Gastrocnemius medialis (tissue), 4 donors: ENCODE measurements at regions not wholly inside any gene's neighbourhood (a gene's known extent, or its start where the extent isn't known, plus 50 kb on each side); places are given as distances from the start of the nearest gene placed in this dataset.

Experiments used
- ATAC-seq, 2 donors: fragments of 150-250 bp; one replicate each; pipeline ENCODE4 v1.9.1; 2016
- DNase-seq, 2 donors: peaks; one replicate each; pipeline ENCODE4 v3.0.0-alpha.2; 2019
- H3K27ac ChIP-seq, 4 donors: fragments of 200-600 bp; sonication (generic); 1 replicate in 1 of 4; 2 replicates in 3 of 4; pipeline ENCODE4 v1.5.1; 2016 to 2018; ENCODE audit warnings: mild to moderate bottlenecking in 2 of 4, moderate library complexity in 1 of 4
- H3K27me3 ChIP-seq, 3 donors: fragments of 200-600 bp; sonication (generic) in 2 of 3; 1 replicate in 1 of 3; 2 replicates in 2 of 3; pipeline versions ENCODE4 v1.5.1 to v1.6.0; 2016 to 2019; ENCODE audit warnings: mild to moderate bottlenecking in 1 of 3, moderate library complexity in 1 of 3
- H3K36me3 ChIP-seq, 2 donors: fragments of 200-600 bp; sonication (generic) in 1 of 2; one replicate each; pipeline ENCODE4 v1.5.1; 2017 to 2018
- H3K4me1 ChIP-seq, 2 donors: fragments of 200-600 bp; sonication (generic) in 1 of 2; one replicate each; pipeline ENCODE4 v1.5.1; 2016 to 2017; ENCODE audit warnings: mild to moderate bottlenecking in 2 of 2
- H3K4me3 ChIP-seq, 4 donors: fragments of 200-600 bp; sonication (generic) in 3 of 4; 1 replicate in 1 of 4; 2 replicates in 3 of 4; pipeline ENCODE4 v1.5.1; 2016 to 2019; ENCODE audit warnings: mild to moderate bottlenecking in 2 of 4
- H3K9me3 ChIP-seq, 3 donors: fragments of 200-600 bp; sonication (generic) in 2 of 3; 1 replicate in 1 of 3; 2 replicates in 2 of 3; pipeline ENCODE4 v1.5.1; 2016 to 2019
- CTCF ChIP-seq, 5 experiments: fragments of 450-650 bp in 3 of 5; fragments of 200-600 bp in 2 of 5; sonication (generic) in 2 of 5; IDR thresholded peaks in 4 of 5; conservative IDR thresholded peaks in 1 of 5; 1 replicate in 4 of 5; 2 replicates in 1 of 5; pipeline ENCODE4 v1.5.1; 2016 to 2019; ENCODE audit warnings: antibody characterized with exemption in 5 of 5, mild to moderate bottlenecking in 3 of 5, moderate library complexity in 3 of 5
- POLR2A ChIP-seq, 2 donors: fragments of 450-650 bp; IDR thresholded peaks; one replicate each; pipeline ENCODE4 v1.6.1; 2017; ENCODE audit warnings: antibody characterized with exemption in 2 of 2, mild to moderate bottlenecking in 2 of 2, moderate library complexity in 2 of 2
- in situ Hi-C, 4 donors: fragments of 200-750 bp; cut with MboI; loops; one replicate each; pipeline versions ENCODE4 v1.15.0 to v1.8.0; 2017; ENCODE audit warnings: low sequenced_read_pairs in 4 of 4
- intact Hi-C: fragments of 100-400 bp; cut with DNase I; formaldehyde crosslinking; loops from one replicate; pipeline ENCODE4 v1.15.1; 2023; ENCODE audit warnings: low total_unique reads

- H3K27me3 ChIP-seq, result no peaks in the 10 kb centered on the region
- intact Hi-C loops, result no loop called here
- H3K27ac ChIP-seq, result no peak overlapping the region
- no peaks in the 10 kb centered on the region for H3K36me3 ChIP-seq
- H3K9me3 ChIP-seq, result no peaks in the 10 kb centered on the region
- DNase-seq (no peak), ATAC-seq (no peak)
- in situ Hi-C loops, result no loop called here
- no peaks in the 10 kb centered on the region for H3K4me1 ChIP-seq
- H3K4me3 ChIP-seq, result no peak overlapping the region
- no peak for TF ChIP-seq CTCF (IDR thresholded peaks at IDR 0.05 in 4 of 5, conservative IDR thresholded peaks at IDR 0.05 in 1 of 5)
- no peak for TF ChIP-seq POLR2A (IDR thresholded peaks at IDR 0.05)
These were observed 345.1 kb downstream of the FAT3 start for GRCh38 chr11:92569726-92570125.

- no peaks in the 10 kb centered on the region for H3K27me3 ChIP-seq
- in situ Hi-C loops, result no loop called here
These were observed 347.9 kb downstream of the FAT3 start for GRCh38 chr11:92572559-92572958.

GRCh38 chr11:92576315-92576714 lies 351.7 kb downstream of the FAT3 start:
- H3K4me3 ChIP-seq, result no peak overlapping the region
- no peaks in the 10 kb centered on the region for H3K9me3 ChIP-seq
- in situ Hi-C loops, result no loop called here
- no peaks in the 10 kb centered on the region for H3K36me3 ChIP-seq
- H3K27me3 ChIP-seq, result no peaks in the 10 kb centered on the region
- intact Hi-C loops, result no loop called here
- H3K27ac ChIP-seq, result no peak overlapping the region
- no peak for TF ChIP-seq CTCF (IDR thresholded peaks at IDR 0.05 in 4 of 5, conservative IDR thresholded peaks at IDR 0.05 in 1 of 5)
- no peak for TF ChIP-seq POLR2A (IDR thresholded peaks at IDR 0.05)
- DNase-seq, result no peak
- H3K4me1 ChIP-seq, result no peaks in the 10 kb centered on the region
- ATAC-seq, result no peak

More at GRCh38 chr11:92572559-92572958, 347.9 kb downstream of the FAT3 start:
- Histone ChIP-seq H3K4me1 (no peaks in the 10 kb centered on the region), H3K9me3 (no peaks in the 10 kb centered on the region), H3K36me3 (no peaks in the 10 kb centered on the region), H3K27ac (no peak overlapping the region), H3K4me3 (no peak overlapping the region)
- no peak for ATAC-seq
- DNase-seq, result no peak
- intact Hi-C loops, result no loop called here
- TF ChIP-seq CTCF (IDR thresholded peaks at IDR 0.05 in 4 of 5, conservative IDR thresholded peaks at IDR 0.05 in 1 of 5) (no peak), POLR2A (IDR thresholded peaks at IDR 0.05) (no peak)

GRCh38 chr11:92580908-92581307 lies 356.3 kb downstream of the FAT3 start:
- ATAC-seq (peak in 1 of 2 donors; percentile 68), DNase-seq (no peak)
- TF ChIP-seq POLR2A (IDR thresholded peaks at IDR 0.05) (no peak), CTCF (IDR thresholded peaks at IDR 0.05 in 4 of 5, conservative IDR thresholded peaks at IDR 0.05 in 1 of 5) (no peak)
- in situ Hi-C loops, result no loop called here
- Histone ChIP-seq H3K36me3 (no peaks in the 10 kb centered on the region), H3K27ac (no peak overlapping the region), H3K27me3 (no peaks in the 10 kb centered on the region), H3K9me3 (no peaks in the 10 kb centered on the region), H3K4me3 (no peak overlapping the region), H3K4me1 (no peaks in the 10 kb centered on the region)
- intact Hi-C loops, result no loop called here

- Histone ChIP-seq H3K27me3 (no peaks in the 10 kb centered on the region), H3K9me3 (no peaks in the 10 kb centered on the region), H3K4me3 (no peak overlapping the region), H3K36me3 (no peaks in the 10 kb centered on the region), H3K27ac (no peak overlapping the region), H3K4me1 (no peaks in the 10 kb centered on the region)
- in situ Hi-C loops, result no loop called here
- no peak for ATAC-seq
- intact Hi-C loops, result no loop called here
- no peak for TF ChIP-seq POLR2A (IDR thresholded peaks at IDR 0.05)
- no peak for TF ChIP-seq CTCF (IDR thresholded peaks at IDR 0.05 in 4 of 5, conservative IDR thresholded peaks at IDR 0.05 in 1 of 5)
- DNase-seq, result no peak
These were observed 363.8 kb downstream of the FAT3 start for GRCh38 chr11:92588393-92588792.
